ENCODE measurements at regions not wholly inside any gene's neighbourhood (a gene's known extent, or its start where the extent isn't known, plus 50 kb on each side); places are given as distances from the start of the nearest gene placed in this dataset.

GRCh38 chr12:74370608-74371216 is 166.9 kb upstream of the ATXN7L3B start:
- Histone ChIP-seq H3K23me2 (ENCODE audit: insufficient read length, low read depth, low read length, poor library complexity, severe bottlenecking) (no peaks in the 10 kb centered on the region), H2BK12ac (ENCODE audit: insufficient read length, low read depth, low read length) (no peak overlapping the region), H2BK120ac (ENCODE audit: low read depth, low read length, poor library complexity, severe bottlenecking) (no peak overlapping the region), H4K5ac (ENCODE audit: insufficient read length, low read depth, low read length) (no peak overlapping the region), H3T11ph (ENCODE audit: low read length) (no peak overlapping the region), H3K23ac (ENCODE audit: insufficient read length, low read depth, low read length) (no peak overlapping the region), H2BK15ac (ENCODE audit: low read depth, low read length) (no peak overlapping the region), H3K4ac (ENCODE audit: low read depth, low read length) (no peak overlapping the region), H2BK5ac (ENCODE audit: insufficient read length, low read length) (no peak overlapping the region), H3K14ac (ENCODE audit: insufficient read depth, low read length) (no peak overlapping the region), H3K79me2 (ENCODE audit: insufficient read depth, low read length) (no peaks in the 10 kb centered on the region), H3K4me1 (ENCODE audit: insufficient read depth, low read length) (no peaks in the 10 kb centered on the region), H3K9ac (ENCODE audit: extremely low read depth, insufficient read length, low read length) (no peak overlapping the region), H2AK5ac (ENCODE audit: insufficient read length, low read length) (no peak overlapping the region), H3K18ac (ENCODE audit: insufficient read length, low read depth, low read length) (no peak overlapping the region), H4K8ac (replicated peaks; ENCODE audit: insufficient read length, low read depth, low read length) (no peak overlapping the region), H3K79me1 (ENCODE audit: insufficient read depth, low read depth, low read length, poor library complexity, severe bottlenecking) (no peaks in the 10 kb centered on the region), H3K4me2 (ENCODE audit: insufficient read depth, insufficient read length, low read length) (no peak overlapping the region), H2AFZ (ENCODE audit: low read length) (no peak overlapping the region), H3K27ac (ENCODE audit: insufficient read length, low read depth, low read length) (no peak overlapping the region), H3K9me3 (ENCODE audit: control insufficient read depth, low read depth, low read length) (no peaks in the 10 kb centered on the region), H4K20me1 (ENCODE audit: control insufficient read depth, insufficient read depth, insufficient read length) (no peaks in the 10 kb centered on the region), H3K56ac (ENCODE audit: insufficient read length, low read depth, low read length) (no peak overlapping the region), H2BK20ac (ENCODE audit: low read depth, low read length, poor library complexity, severe bottlenecking) (no peak overlapping the region), H3K27me3 (ENCODE audit: insufficient read depth, low read length) (no peaks in the 10 kb centered on the region), H4K91ac (ENCODE audit: insufficient read length, low read depth, low read length) (no peak overlapping the region)
- no peak for TF ChIP-seq CTCF (conservative IDR thresholded peaks at IDR 0.05)
- Mint-ChIP-seq H3K9me3 (no peaks in the 10 kb centered on the region), H3K4me3 (no peak overlapping the region), H3K27me3 (ENCODE audit: low read depth) (no peaks in the 10 kb centered on the region), H3K4me1 (peaks cover 2 to 4% of the 10 kb centered on the region in 2 experiments; a peak in 1 of 4 replicates), H3K36me3 (ENCODE audit: insufficient read depth in 1 of 3, low read depth in 3 of 3) (peaks cover 0 to under 1% (median 0%) of the 10 kb centered on the region in 3 experiments; a peak in 2 of 7 replicates), H3K27ac (no peak overlapping the region)
- WGBS (ENCODE audit: extremely low coverage, insufficient read length, low lambda C conversion rate) = no CpG with 5 or more reads among the region's 2 CpGs
- DNase-seq = no peak

All from H9 (cell line).